HG03558 (cell line): ENCODE measurements at regions not wholly inside any gene's neighbourhood (a gene's known extent, or its start where the extent isn't known, plus 50 kb on each side); places are given as distances from the start of the nearest gene placed in this dataset.
A peak's percentile ranks its signal among the peaks of the same experiment; 100 is the strongest.
"Not testable (repeated sequence)": the region's sequence is repeated elsewhere in the genome, so short reads cannot be mapped to it uniquely, and the experiment has no call there.

Experiments used
- ATAC-seq: cut with Tn5 transposase; IDR thresholded peaks from one replicate; pipeline ENCODE4 v1.9.1; 2021; ENCODE audit warnings: moderate number of reproducible peaks; ENCODE audit not compliant: unreplicated experiment; ENCODE audit errors: extremely low read depth

DNA sequence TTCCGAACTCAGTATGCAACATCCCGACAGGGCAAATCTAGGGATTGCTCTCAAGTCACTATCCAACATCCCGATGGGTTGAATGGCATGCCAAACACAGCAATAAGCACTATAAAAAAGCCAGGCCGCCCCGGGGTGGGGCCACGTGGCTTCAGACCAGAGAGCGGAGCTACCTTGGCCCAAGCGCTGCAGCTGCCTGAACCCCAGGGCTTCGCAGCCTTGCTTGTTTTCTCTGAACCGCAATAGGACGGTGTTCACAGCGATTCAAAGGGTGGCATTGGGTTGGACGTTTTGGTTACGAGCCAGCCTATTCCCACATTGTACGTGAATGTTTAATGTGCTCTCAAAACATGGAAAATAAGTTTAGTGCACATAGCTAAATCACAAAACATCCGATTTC lies 161.0 kb downstream of the SYT15 start:
- not testable (repeated sequence) for ATAC-seq

DNA sequence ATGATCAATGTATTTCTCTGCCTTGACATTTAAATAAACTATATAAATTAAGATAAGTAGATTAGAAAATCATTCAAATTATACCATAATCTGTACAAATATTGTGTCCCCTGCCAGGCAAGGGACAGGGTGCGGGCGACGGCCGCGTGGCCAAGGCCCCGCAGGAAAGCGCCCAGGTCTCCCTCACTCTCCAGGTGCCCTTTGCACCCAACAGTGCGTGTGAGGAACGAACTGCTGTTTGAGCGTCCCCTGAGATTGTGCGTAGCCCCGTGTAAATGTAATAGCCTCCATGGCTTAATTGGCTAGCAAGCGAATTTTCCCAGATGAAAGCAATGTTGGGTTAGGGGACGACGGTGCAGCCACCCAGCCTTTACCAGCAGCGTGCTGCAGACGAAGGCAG lies 161.4 kb downstream of the SYT15 start:
- not testable (repeated sequence) for ATAC-seq

DNA sequence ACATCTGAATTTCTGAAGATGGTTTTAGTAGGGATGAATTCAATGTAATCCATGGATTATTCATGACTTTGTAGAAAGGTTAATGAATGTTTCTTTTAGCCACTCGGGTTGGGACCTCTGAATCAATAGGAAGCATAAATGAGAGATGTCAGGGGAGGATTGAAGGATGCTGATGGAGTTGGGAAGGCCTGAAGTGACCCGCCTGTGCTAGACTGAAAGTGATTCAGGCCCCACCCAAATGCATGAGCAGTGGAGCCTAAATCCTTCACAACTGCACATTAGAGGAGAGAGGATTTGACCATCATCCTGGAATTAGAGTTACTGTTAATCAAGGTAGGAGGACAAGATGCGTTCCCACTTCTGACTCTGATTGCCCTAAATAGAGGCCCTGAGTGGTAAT lies 162.2 kb upstream of the PTPN20 start:
- ATAC-seq: not testable (repeated sequence)

DNA sequence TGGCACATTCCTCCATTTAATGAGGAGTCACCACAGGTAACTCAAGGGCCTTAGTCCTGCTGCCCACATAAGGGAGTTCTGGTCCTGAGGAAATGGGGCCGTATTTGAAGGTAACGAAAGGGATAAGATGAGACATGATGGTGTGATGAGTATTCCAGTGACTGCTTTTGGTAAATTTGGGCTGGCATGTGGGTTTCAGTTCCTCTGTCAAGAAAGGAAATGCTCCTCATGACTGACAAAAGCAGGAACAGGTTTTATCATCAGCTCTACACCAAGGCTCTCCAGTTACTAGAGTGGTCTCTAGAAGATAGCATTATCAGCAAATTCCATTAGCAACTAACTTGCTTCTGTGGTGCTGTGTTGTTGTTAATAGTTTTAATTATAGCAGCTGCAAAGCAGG lies 161.8 kb upstream of the PTPN20 start:
- not testable (repeated sequence) for ATAC-seq

DNA sequence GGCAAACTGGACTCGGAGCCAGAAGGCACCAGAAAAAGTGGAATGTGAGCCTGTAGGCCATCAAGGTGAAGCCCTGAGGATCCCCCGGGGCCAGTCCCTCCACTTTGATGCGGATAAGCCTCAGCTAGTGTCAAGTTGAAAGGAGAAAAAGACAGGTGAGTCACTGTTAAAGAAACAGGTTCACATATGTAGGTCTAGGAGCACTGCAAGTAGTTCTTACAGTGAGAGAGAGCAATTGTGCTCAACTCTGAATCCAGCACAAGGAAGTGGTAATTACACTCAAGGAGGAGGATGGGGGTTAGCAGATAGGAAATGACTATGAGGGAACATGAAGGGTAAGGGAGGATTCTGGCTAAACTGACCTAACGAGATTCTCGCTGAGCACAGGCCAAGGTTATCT lies 157.5 kb upstream of the PTPN20 start:
- ATAC-seq: not testable (repeated sequence)

DNA sequence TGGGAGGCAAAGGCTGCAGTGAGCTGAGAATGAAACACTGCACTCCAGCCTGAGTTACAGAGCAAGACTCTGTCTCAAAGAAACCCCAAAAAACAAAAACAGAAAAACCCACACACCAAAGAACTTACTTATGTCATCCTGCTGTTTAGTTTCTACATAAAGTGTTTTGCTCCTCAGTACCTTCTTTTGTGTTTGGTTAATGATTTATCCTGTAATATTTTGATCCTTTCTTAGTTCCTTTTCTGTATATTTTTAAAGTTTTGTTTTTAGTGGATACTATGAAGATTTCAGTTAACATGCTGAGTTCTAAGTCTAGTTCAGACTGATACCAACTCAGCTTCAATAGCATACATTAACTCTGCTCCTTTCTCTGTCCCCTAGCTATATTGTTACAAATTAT lies 149.8 kb upstream of the PTPN20 start:
- ATAC-seq: peak; percentile 66

DNA sequence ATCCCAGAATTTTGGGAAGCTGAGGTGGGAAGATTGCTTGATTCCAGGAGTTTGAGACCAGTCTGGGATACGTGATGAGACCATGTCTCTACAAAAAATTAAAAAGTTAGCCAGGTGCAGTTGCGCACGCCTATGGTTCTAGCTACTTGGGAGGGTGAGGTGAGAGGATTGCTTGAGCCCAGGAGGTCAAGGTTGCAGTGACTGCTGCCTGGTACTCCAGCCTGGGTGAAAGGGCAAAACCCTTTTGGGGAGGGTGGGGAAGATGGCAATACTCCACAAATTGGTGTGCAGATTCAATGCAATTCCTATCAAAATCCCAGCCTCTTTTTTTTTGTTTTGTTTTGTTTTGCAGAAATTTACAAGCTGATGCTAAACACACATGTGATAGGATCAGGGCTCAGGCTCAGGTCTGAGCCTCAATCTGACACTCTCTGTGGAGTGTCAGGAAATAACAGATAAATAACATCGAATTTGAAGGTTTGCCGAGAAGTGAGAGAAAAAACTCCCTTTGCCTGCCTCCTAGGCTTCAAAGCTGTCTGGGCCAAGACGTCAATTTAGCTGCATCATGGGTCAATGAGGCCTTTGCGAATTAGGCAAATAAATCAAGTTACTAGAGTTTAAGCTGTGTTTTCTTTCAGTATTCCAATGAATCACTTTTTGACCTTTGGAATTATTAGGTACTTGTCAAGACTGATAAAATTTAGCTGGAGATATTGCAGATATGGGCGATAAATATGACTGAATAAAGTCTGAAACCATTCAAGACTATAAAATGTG lies 142.5 kb upstream of the PTPN20 start:
- ATAC-seq: not testable (repeated sequence)

DNA sequence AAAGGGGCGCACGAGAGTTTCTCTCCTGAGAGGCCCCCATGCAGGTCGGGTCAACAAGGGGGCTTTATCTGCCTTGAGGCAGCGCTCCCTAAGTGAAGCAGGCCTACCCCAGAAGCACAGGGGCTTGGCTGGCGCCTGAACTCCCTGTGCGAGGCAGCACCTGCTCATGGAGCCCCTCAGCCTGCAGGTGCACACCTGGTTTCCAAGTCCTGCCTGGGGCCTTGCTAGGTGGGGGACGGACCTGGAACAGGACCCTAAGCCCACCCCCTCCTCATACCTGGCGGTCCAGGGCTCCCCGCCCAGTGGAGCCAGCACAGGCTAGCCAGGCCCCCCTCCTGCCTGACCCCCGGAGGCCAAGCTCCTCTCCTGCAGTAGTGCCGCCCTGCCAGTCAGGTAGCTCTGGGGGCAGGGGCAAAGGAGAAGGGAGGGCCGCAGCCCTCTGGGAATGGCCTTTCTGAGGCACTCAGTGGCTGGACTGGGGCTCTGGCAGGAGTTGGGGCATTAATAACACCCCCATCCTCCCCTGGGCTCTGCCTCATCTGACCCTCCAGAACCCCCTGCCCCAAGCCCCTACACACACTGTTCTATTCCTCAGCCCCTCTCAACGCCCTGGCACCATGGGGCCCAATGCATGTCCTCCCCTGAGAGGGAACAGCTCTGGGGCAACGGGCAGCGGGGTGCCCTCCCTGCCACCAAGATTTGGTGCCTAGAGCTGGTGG lies 137.9 kb upstream of the PTPN20 start:
- ATAC-seq: not testable (repeated sequence)

DNA sequence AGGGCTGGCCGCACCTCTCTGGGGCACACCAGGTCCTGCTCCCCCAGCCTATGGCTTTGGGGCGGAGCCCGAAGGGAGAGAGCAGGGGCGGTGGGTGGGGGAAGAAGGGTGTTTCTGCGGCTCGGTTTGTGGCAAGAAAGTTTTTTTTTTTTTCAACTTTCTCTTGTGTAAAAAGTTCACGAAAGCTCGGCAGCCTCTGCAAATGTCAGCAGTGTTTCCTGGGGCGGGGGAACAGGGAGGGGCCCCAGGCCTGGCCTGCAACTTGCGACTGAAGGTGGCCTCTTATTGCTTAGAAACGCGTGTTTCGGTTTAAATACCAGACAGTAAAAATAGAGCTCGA lies 137.4 kb upstream of the PTPN20 start:
- ATAC-seq: not testable (repeated sequence)

DNA sequence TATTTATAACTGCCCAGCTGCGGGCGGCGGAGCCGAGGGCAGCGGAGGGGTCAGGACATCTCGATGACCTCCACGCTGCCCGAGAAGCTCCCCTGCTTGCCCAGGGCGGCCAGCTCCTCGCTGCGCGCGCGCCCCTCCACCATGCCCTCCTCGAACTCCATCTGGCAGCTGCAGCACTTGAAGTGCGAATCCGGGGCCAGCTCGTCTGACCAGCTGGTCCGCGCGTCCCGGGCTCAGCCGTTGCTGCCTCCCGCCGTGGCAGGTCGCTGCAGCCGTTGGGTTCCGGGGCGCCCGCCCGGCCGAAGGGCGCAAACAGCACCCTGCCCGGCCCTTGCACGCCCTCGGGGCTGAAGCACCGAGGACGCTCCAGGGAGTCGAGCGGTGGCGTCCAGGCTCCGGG lies 136.9 kb upstream of the PTPN20 start:
- ATAC-seq: not testable (repeated sequence)

DNA sequence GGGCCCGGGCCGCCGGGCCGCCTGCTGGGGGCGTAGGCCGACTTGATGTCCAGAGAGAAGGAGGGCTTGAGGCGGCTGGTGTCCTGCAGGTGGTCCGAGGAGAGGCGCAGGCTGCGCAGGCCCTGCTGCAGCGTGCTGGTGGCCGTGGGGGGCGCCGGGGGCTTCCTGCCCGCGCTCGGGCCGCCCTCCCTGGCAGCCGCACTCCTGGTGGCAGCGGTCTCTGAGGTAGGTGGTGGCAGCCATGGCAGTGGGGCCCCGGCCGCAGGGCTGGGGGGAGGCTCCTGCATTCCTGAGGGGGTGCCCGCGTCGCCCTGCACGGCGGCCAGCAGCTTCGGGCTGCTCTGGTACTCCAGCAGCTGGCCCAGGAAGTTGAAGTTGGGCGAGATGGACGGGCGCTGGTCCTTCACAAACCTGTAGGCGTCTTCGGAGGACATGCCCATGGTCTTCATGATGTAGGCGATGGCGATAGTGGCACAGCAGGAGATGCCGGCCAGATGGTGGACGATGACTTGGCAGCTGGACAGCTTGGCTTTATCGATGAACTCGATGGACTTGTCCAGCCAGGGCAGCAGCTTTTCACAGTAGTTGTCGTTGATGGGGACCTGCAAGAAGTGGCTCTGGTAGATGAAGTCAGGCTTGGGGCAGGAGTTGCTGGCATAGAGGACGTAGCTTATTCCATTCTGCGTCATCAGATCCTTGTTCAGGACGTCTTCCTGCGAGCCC lies 136.1 kb upstream of the PTPN20 start:
- ATAC-seq: not testable (repeated sequence)

DNA sequence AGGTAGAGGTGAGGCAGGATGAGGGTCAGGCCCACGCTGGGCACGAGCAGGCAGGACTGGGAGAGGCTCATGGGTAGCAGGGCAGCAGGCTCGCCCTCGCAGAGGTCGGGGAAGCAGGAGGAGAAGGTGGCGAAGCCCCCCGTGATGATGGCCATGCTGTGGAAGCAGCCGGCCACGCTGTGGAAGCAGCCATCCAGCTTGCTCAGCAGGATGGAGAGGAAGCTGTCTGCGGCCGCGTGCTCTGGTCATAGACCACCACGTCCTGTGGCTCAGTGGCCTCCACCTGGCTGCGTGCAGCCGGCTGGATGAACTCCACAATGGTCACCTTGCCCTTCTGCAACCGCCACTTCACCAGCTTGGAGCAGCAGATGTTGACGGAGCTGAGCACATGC lies 135.6 kb upstream of the PTPN20 start:
- ATAC-seq: not testable (repeated sequence)

DNA sequence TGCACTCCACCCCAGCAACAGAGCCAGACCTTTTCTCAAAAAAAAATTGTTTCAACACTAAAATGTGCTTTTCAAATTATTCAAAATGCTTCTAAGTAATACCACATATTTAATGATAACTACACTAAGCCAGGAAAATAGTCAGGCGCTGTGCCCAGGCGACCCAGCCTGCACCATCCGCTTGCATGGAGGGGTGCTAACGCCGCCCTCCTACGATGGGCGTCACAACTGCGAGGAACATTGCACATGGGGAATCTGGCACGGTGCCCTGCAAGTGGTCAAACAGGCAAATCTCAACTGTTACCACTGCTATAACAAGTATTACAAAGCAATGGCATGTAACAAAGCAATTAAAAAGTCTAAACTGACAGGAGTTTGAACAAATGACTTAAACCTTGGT lies 131.7 kb upstream of the PTPN20 start:
- ATAC-seq: not testable (repeated sequence)

DNA sequence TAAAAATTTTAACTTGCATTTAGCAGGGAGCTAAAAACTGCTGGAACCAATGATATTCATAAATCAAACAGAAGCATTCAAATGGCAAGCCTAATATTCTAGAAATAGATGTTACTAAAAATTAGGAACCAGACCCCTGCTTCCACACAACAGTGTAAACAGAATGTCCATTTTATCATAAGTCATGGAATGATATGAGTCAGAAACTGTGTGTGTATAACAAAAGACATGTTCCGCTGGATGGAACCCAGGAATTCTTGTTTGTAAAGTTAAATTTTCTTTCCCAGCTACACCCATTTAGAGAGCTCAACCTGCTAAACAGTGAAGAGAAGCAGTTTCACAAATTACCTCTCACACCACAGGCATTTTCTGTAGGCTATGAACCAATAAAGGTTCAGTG lies 131.1 kb upstream of the PTPN20 start:
- not testable (repeated sequence) for ATAC-seq

DNA sequence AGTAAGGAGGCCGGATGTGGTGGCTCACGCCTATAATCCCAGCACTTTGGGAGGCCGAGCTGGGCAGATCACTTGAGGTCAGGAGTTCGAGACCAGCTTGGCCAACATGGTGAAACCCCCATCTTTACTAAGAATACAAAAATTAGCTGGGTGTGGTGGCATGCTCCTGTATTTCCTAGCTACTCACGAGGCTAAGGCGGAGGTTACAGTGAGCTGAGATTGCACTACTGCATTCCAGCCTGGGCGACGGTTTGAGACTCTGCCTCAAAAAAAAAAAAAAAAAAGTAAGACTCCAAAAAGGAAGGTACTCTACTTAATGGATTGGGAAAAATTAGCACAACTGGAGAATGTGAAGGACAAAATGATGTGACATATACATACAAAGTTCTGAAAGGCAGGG lies 130.2 kb upstream of the PTPN20 start:
- not testable (repeated sequence) for ATAC-seq

DNA sequence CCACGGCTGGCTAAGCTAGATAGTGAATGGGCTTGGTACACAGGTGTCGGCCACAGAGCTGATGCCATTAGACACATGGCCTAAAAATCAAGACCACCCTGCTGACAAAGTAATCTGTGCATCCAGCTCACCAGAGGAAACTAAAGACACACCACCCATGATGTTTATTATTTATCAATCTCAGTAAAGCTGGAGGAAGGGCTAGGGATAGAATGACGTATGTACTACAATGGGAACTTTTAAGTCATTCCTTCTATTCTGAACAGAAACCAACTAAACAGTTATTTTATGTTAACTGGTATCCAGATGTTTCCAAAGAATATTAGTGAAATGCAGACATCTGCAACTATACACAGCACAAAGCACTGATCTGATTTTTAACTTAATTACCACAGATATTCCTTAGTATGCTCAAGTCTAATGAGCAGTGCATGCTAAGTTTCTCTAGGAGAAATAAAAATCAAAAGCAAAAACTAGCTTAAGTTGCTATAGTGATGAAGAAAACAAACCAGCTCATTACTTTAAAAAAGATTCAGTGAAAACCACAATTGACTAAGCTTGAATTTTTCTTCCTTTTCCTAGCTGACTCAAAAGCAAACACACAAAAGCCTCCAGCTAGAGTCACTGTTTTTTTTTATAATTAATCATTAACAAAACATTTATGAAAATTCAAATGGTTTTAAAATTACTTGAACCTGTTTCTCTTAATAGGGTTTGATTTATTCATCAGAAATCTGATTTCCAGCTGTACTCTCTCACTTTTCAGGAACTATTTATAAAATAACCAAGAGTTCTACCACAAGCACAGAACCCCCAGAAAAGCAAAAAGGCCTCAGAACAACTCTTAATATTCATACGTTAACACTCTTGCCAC lies 129.0 kb upstream of the PTPN20 start:
- not testable (repeated sequence) for ATAC-seq

DNA sequence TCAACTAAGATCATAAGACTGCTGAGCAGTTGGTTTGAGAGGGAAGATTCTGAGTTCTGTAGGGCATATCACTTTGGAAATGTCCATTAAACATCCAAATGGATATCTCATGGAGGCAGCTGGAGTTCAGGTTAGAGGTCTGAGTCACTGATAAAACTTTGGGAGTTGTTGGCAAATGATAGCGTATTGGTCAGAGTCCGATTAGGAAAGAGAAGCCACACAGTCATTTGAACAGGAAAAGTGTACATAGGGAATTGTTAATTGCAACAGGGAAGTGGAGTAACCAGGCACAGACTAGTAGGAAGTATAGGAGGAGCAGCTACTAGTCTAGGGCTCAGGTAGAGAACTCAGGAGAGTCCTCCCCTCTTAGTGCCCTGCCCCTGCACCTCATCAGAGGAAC lies 126.6 kb upstream of the PTPN20 start:
- not testable (repeated sequence) for ATAC-seq

DNA sequence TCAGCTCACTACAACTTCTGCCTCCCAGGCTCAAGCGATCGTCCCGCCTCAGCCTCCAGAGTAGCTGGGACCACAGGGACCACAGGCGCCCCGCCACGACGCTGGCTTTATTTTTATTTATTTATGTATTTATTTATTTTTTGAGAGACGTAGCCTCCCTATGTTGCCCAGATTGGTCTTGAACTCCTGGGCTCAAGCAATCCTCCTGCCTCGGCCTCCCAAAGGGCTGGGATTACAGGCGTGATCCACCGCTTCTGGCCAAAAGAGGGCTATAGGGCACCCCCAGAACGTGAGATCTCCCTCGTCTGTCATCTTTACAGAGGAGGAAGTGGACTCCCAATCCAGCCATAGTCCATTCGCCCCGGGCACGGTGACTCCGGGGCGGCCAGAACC lies 125.1 kb upstream of the PTPN20 start:
- not testable (repeated sequence) for ATAC-seq

DNA sequence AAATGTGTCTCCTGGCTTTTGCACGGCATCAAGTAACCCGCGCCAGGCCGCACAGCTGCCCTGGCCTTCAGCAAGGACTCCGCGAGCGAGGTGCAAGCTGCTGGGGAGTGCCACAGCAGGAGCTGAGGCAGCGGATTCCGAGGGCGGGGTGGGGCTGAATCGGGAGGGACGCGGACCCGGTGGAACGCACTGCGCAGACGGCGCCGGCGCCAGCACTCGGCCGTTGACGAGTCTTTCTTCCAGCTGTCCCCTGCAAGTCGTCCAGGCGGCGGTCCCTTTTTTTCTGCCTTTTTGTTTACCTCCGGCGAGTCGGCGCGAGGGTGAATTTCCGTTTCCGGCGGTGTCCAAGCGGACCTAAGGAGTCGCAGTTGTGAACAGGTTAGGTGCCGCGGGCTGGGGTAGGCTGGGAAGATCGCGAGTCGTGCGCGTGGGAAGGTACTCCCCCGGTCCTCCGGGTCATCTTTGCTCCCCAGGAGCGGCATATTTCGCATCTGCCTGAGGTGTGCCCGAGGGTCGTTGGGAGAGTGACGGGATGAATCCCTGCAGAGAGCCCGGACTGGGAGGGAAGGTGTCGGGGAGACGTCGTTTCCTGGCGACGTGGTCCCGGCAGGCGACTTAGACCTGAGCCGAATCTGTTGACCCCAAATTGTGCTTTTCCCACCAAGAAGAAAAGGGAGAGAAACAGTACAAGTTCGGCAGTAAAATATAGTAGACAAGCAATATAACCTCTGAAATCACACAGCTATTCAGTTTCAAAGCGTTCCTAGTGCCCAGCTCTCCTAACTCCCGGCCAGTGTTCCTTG lies 124.5 kb upstream of the PTPN20 start:
- peak; percentile 52 for ATAC-seq

DNA sequence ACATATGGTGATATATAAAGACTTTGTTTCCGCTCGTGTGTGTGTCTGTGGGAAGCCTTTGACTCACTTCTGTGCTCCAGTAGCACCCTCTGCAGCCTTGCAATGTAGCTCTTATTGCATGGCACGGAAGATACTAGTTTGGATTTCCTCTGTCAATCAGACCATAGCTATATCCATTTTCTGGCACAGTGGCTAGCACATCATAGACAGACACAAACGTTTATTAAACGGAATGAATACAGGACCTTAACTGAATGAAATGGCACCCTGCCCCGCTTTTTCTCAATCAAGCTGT lies 124.0 kb upstream of the PTPN20 start:
- ATAC-seq: no peak
